ENCODE measurements at regions not wholly inside any gene's neighbourhood (a gene's known extent, or its start where the extent isn't known, plus 50 kb on each side); places are given as distances from the start of the nearest gene placed in this dataset.

GRCh38 chr2:144832048-144832447 is 312.1 kb upstream of the ZEB2 start:
- TF ChIP-seq CTCF (IDR thresholded peaks at IDR 0.05; ENCODE audit: insufficient read depth, low read length): no peak
- no peak for TF ChIP-seq POLR2AphosphoS5 (IDR thresholded peaks at IDR 0.05; ENCODE audit: low read depth)
- TF ChIP-seq REST (IDR thresholded peaks at IDR 0.05; ENCODE audit: insufficient replicate concordance, low read depth): no peak
- no peak for TF ChIP-seq SPI1 (IDR thresholded peaks at IDR 0.05; ENCODE audit: borderline replicate concordance, low read depth)
- TF ChIP-seq GABPA (IDR thresholded peaks at IDR 0.05; ENCODE audit: low read depth): no peak

All from HL-60 (cell line).